HG03175 (cell line): ENCODE measurements at regions not wholly inside any gene's neighbourhood (a gene's known extent, or its start where the extent isn't known, plus 50 kb on each side); places are given as distances from the start of the nearest gene placed in this dataset.
A peak's percentile ranks its signal among the peaks of the same experiment; 100 is the strongest.

Experiments used
- ATAC-seq: cut with Tn5 transposase; IDR thresholded peaks from one replicate; pipeline ENCODE4 v1.9.1; 2021; ENCODE audit warnings: mild to moderate bottlenecking, moderate library complexity; ENCODE audit not compliant: unreplicated experiment

DNA sequence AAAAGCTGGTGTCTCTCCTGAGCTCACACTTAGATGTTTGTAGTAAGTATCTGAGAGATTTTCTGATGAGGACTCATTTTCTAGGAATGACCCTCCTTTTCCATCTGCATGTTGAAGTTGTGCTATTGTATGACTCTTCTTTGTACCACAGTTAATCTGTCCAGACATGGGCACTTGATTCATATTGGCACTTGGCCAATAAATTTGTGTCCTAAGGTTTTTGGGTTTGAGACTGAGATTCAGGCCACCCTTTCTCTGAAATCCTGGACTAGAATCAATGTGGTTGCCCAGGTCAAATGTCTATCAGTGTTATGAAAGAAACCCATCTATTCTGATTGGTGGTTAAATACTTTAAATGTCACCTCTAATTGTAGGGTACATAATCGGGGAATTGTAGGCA, 869.0 kb downstream of the SH3BGRL start:
- ATAC-seq = no peak

DNA sequence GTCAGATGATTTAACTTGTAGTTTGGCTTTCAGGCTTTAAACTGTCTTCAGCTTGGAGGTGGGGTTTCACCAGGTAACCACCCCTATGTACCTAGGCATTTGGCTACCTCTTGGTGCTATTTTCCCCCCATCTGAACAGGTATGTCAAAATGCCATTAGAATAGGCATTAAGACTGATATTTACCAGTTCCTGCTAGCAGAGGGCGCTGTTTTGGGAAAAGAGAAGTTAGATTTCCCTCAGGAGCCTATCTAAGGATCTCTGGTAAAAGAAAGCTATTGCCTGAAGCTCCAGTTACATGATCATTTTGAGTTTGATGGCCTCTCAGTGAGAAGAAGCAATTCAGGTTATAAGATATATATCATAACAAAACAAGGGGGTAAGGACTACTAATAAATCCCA, 879.1 kb downstream of the SH3BGRL start:
- no peak for ATAC-seq

DNA sequence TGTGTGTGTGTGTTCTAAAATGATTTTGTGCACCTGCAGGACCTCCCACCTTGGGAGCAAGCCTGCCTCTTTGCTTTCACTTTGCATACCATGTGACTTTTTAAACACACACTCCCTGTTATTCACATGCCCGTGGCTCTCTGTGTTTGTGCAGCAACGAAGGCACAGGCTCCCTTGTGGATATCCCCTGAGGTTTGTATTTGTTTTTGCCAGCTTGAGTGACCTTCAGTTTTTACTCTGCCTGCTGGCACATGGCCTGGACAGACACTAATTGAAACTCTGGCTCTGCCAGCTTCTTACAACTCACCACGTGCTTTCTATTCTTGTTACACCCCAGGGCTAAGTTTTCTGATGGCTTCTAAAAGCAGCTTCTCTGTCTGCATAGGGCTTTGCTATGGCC, 885.8 kb downstream of the SH3BGRL start:
- no peak for ATAC-seq

DNA sequence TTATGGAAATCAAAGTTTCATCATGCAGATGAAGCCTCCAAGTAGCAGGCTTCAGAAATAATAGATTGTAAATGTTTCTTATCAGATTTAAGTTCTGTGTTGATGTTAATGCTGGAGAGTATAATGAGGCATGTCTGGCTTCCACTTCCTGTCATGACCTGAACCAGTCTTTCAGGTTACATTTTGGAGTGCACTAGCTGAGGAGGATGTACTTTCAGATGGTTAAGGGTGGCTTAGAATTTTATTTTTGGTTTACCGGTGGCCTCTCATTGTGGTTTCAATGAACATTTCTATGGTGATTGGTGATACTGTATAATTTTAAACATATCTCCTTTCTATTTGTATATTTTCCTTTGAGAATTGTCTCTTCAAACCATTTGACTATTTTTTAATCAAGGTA, 890.4 kb downstream of the SH3BGRL start:
- no peak for ATAC-seq

DNA sequence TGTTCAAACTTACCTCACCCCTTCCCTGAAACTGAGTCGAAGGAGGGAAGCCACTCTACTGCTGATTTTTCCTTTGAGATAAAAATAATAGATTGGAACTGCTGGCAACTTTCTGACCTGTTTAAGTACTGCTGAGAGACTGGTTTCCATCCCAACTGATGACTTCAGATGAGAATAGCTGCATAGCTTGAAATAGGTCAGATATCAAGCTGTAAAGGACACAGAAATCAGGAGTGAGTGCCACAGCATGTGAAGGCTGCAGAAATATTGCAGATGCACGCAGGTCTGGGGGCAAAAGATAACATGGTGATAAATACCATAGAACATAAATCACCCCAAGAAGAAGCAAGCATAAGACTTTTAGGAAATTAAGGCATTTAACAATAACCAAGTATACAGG, 923.2 kb downstream of the SH3BGRL start:
- ATAC-seq = no peak

DNA sequence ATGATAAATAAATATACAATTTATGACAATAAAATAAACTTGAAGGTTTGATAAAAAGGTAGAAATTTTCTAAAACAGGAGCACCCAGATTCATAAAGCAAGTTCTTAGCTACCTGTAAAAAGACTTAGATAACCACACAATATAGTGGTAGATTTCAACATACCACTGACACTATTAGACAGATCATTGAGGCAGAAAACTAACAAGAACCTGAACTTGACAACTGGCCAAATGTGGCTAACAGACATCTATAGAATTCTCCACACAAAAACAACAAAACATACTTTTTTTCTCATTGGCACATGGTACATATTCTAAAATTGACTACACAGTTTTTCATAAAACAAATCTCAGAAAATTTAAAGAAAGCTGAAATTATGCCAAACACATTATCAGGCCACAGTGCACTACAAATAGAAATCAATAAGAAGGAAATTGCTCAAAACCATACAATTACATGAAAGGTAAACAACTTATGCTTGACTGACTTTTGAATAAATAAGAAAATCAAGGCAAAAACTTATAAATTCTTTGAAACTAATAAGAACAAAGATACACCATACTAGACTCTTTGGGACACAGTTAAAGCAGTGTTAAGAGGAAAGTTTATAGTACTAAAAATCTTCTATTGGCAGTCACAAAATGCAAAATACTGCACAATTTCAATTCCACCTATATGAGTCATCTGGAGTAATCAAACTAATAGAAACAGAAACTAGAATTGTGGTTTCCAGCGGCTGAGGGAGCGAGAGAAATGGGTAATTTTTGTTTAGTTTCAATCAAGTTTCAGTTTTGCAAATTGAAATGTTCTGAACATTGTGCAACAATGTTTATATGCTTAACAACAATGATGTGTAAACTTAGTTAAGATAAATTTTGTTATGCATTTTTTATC, 925.6 kb downstream of the SH3BGRL start:
- ATAC-seq = peak; percentile 92

DNA sequence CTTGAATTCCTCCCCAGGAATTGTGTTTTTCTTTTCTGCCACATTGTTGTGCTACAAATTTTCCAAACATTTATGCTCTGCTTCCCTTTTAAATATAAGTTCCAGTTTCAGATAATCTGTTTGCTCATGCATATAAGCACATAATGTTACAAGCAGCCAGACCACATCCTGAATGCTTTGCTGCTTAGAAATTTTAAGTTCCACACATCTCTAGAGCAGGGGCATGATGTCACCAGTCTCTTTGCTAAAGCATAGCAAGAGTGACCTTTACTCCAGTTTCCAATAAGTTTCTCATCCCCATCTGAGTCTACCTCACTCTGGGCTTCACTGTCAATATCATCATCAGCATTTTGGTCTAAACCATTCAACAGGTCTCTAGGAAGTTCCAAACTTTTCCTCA, 932.5 kb downstream of the SH3BGRL start:
- no peak for ATAC-seq

DNA sequence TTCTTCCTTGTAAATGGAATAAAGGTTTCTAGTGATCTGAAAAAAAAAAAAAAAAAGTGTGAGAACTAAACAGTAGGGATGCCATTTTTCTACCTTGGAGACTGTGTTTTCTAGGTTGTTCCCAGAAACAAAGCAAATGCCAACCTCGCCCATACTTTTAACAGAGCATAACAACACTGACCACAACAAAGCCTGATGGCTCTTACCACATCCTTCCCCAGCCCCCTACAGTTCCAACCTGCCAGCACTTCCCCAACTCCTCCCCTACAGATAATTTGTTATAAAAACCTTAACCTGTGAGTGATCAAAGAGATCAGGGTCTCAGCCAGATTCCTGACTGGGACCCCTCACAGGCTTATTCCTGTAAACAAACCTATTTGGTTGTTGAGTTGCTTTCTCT, 940.0 kb downstream of the SH3BGRL start:
- ATAC-seq = no peak

DNA sequence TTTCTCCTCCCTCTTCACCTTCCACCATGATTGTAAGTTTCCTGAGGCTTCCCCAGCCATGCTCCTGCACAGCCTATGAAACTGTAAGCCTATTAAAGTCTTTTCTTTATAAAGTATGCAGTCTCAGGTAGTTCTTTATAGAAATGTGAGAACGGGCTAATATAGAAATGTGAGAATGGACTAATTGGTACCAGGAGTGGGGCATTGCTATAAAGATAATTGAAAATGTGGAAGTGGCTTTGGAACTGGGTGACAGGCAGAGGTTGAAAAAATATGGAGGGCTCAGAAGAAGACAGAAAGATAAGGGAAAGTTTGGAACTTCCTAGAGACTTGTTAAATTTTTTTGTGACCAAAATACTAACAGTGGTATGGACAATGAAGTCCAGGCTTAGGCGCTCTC, 959.3 kb downstream of the SH3BGRL start:
- no peak for ATAC-seq

DNA sequence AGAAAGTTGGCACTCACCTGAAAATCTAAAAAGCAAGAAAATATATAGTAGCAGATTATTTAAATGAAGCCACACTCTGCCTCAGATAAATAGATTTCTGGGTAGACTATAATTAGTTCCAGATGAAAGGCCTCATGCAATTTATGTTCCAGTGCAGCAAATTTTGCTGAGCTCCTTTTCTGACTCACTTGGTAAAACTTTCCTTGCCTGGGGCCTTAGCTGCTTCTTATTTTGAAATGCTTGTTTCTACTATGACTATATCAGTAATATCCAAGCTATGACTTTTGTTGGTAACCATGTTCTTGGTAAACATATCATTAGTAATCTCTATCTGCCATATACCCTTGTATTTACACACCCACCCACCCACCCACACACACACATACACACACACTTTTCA, 961.8 kb downstream of the SH3BGRL start:
- no peak for ATAC-seq

DNA sequence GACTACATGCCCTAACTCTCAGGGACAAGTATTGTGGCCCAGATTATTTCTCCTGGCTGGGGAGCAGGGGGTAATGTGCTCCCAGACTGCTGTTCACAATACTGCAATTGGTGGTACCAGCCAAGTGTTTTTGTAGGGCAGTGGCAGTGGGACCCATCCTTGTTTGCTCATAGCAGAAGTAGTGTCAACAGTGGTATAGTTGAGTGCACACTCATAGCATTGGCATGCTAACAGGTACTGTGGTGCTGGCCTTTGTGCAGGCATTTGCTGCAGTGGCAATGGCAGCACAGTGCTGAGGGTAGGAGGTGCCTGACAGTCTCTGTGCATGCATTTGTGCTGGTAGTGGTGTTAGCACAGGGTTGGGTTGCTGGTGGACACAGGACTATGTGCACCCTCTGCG, 995.0 kb downstream of the SH3BGRL start:
- ATAC-seq = no peak

DNA sequence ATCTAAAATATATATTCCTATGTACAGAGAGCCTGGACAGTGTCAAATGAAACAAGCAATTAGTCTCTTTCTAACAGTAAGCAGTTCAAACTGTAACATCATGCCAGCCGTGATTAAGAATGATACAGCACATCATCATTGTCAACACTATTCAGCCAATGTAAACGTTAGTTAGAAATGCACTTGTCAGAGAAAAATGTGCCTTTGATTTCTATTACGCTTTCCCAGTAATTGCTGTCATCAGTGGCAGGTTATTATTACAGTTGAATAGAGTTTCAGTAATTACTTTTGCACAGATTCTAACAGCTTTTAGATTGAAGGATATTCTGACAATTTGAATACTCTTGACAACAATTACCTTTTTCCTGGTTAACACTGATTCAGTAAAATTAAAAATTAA, 1007.1 kb downstream of the SH3BGRL start:
- ATAC-seq = no peak

DNA sequence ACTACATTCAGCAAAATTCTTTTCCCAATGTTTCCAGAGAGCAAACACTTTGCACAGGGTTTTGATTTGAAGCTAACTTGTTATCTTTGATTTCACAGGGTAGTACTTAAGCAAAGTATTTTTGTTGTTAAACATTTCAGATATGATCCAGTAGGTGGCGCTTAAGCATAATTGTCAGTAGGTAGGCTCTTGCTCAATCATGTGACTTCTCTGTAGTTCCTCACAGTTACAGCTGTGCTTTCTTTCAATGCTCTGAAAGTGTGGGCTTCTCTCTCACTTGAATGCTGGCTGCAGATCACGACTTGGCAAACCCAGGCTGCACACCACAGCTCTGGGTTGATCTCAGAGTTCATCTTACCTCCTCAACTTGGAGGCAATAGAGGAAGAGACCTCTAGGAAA, 1016.5 kb downstream of the SH3BGRL start:
- ATAC-seq = peak; percentile 61

DNA sequence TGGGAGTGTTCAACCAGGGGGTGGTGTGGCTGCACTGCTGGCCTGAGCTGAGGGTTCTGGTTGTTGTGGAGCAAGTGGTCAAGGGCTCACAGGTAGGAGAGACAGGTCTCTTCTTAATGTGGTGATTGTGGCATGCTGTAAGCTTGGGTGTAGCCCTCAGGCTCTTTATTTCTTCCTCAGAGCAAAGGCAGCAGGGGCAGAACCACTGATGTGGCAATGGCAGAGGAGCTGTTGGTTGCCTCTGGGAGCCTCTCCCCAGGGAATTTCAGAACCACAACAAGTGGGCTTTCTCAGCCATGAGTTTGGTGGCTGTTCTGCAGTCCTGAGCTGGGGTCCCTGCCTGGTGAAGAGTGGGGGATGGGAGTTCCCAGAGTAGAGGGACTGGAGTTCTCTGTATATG, 1017.2 kb downstream of the SH3BGRL start:
- no peak for ATAC-seq

DNA sequence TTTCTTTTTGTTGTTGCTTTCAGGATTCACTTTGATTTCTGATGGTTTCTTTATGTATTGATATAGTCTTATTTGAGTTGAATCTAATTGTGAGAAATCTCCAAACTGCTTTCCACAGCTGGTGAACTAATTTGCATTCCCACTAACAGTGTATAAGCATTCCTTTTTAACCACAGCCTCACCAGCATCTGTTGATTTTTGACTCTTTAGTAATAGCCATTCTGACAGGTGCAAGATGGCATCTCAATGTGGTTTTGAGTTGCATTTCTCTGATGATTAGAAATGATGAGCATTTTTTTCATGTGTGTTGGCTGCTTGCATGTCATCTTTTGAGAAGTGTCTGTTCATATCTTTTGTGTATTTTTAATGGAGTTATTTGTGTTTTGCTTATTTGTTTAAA, 1023.1 kb downstream of the SH3BGRL start:
- no peak for ATAC-seq

DNA sequence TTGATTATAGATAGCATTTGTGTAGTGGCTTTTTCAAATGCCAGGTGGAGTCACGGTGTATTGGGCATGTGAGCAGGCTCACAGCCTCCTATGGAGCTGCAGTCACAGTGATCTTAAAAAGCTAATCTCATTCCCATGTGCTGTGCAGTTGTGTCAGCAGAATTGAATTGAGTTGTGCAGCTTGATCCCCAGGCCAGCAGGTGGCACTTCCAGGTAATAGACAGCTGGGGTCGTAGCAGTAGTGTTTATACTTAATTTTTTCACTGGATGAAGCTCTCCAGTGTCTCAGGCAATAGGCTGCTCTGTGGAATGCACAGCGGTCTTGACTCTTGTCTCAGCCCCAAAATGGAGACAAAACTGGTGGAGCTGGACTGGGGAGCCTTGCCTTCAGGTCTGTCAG, 1028.1 kb downstream of the SH3BGRL start:
- ATAC-seq = no peak

DNA sequence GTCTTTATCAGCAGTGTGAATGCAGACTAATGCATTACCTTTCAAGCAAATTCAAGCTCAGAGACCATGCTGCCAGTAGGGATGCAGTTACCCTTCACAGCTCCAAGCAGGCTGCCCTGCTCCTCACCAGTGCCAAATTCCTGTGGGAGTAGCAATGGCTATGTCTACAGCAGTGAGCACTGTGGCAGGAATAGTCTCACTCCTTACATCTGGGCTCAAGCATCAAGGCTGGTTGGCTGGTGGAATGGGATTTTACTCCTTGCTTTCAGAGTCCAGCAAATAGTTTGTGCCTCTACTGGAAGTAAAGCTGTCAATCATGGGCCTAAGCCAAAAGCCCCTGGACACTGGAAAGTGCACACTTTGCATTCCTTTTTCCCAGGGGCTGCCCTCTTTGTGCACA, 1030.8 kb downstream of the SH3BGRL start:
- no peak for ATAC-seq

DNA sequence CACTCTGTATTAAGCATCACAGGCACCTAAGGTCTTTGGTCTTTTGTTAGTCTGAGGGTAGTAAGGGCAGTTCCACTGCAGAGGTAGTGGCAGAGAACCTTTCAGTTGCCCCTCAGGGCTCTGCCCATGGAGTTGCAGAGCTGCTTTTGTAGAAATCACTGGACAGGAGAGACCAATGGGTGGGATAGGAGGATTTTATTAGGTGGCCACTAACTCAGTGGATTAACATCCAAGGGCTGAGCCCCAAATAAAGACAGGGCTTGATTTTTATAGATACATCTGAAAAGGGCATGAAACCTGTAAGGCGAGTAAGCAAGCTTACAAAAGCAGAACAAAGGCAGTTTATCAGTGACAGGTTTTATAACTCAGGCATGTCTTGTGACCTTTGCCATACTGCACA, 1035.4 kb downstream of the SH3BGRL start:
- ATAC-seq = no peak
